Right renal pelvis (tissue), 4 donors: ENCODE measurements at regions not wholly inside any gene's neighbourhood (a gene's known extent, or its start where the extent isn't known, plus 50 kb on each side); places are given as distances from the start of the nearest gene placed in this dataset.
"Not testable (repeated sequence)": the region's sequence is repeated elsewhere in the genome, so short reads cannot be mapped to it uniquely, and the experiment has no call there.

Source experiments
- DNase-seq, 4 donors: peaks; one replicate each; pipeline ENCODE4 v3.0.0-alpha.2; 2013; ENCODE audit warnings: low read depth in 4 of 4, low spot score in 3 of 4, missing footprints in 1 of 4

DNA sequence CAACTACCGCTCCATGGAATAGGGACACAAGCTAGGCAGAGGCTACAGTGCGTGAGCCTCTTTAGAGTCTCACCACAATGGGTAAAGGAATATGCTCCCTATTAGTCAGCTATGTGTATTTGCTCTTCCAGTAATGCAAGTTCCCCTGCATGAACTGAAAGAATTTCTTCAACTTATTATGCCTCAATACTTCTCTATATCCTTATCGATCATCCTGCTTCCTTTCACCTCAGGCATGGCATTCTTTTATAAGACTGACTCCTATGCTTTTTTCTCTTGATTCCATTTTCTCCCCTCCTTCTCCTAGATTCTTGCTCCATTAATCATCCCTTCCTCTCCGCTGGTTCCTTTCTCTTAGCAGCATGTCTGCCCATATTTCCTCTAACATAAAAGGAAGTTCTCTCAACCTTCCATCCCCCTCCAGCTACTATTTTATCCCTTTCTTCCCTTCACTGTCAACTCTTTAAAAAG is 94.5 kb upstream of the CPM start:
- DNase-seq, result no peak

DNA sequence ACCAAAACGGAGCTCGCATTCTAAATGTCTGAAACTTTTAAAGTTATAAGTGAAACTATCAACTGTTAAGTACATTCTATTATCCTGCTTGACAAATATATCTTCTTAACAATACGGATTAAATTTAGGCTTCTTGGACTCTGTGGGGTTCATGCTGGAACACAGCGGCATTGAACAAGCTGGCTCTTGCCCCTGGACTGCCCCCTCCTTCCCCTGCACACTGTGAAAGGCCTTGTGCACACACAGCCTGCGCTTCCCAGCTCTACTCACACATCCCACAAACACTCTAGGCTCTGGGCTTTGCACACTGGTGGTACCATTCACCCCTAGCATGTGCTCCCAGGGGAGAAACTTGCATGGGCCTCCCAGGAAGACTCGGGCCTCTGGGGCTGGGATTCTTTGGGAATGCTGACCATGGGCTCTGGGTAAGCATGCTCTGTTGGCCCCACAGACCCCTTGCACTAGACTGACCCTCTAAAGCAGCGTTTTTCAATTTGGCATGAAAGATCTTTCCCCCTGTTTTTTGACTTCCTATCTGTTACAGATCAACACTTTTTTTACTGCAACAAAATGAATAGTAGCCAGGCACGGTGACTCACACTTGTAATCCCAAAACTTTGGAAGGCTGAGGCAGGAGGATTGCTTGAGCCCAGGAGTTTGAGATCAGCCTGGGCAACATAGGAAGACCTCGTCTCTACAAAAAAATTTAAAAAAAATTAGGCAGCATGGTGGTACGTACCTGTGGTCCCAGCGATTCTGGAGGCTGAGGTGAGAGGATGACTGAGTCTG is 96.2 kb upstream of the CPM start:
- no peak for DNase-seq

- no peak for DNase-seq
These were observed 97.3 kb upstream of the CPM start for GRCh38 chr12:69030321-69030720.

- DNase-seq, result no peak
These were observed 103.6 kb upstream of the CPM start for GRCh38 chr12:69036533-69036932.

DNA sequence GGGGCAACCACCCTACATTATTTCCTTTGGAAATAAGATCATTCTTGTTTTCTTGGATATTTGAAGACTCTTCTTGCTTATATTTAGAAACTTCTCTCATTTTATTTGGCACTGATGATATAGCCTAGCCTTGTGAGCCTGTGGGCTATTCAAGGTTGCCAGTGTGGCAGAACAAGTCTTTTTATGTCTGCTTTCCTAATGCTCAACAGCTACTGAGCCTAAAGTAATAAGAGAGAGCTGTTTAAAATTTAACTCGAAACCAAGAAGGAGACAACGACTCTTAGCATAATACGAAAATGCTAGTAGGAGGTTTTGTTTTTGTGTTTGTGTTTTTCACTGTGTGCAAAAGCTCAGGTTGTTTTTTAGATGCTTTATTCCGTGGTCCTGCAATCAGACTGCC is 104.0 kb upstream of the CPM start:
- no peak for DNase-seq

GRCh38 chr12:69039911-69040310 is 106.9 kb upstream of the CPM start:
- no peak for DNase-seq

DNA sequence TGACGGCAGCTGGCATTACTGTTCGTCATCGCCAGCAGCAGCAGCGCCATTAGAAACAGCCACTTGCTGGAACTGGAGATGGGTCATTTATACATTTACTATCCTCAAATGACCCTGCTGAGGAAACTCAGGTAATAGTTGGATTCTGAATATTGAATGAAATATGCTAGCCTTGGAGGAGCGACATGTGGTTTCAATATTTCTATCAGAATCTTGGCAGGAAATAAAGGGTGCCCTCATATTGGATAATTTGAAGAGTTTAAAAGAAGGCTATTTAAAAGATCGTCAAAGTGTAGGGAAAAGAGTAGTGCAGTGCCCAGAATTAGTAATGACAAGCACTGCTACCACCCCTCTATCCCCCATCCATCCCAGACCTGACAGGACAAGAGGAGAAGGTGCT is 109.6 kb upstream of the CPM start:
- DNase-seq, result no peak

- DNase-seq, result no peak
These were observed 110.0 kb upstream of the CPM start for GRCh38 chr12:69042970-69043369.

GRCh38 chr12:69044887-69045286 is 111.9 kb upstream of the CPM start:
- DNase-seq, result no peak

GRCh38 chr12:69045430-69045829 is 112.5 kb upstream of the CPM start:
- DNase-seq, result no peak

DNA sequence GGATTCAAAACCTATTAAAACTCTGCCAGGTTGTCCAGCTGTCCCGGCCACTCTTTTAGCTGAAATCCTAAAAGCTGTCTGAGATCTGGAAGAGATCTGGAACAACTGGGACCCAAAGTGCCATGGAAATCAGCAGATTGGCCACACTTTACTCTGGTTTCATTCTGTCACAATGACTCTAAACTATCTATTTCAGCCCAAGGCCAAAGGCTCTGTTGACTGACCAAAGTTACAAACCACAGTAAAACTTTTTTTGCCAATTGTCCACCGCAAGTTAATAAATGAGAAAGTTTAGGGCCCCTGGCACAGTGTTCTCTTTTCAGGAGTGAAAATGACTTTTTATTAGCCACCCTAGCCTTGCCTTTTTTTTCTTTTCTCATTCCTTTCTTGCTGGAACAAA is 113.4 kb upstream of the CPM start:
- no peak for DNase-seq

GRCh38 chr12:69046920-69047319 is 113.9 kb upstream of the CPM start:
- no peak for DNase-seq

- no peak for DNase-seq
These were observed 115.0 kb upstream of the CPM start for GRCh38 chr12:69047990-69048389.

- DNase-seq, result not testable (repeated sequence)
These were observed 116.9 kb upstream of the CPM start for GRCh38 chr12:69049855-69050254.

GRCh38 chr12:69052613-69053408 is 119.8 kb upstream of the CPM start:
- DNase-seq, result no peak

- no peak for DNase-seq
These were observed 121.5 kb upstream of the CPM start for GRCh38 chr12:69054343-69055056.

GRCh38 chr12:69055280-69055679 is 122.3 kb upstream of the CPM start:
- no peak for DNase-seq

DNA sequence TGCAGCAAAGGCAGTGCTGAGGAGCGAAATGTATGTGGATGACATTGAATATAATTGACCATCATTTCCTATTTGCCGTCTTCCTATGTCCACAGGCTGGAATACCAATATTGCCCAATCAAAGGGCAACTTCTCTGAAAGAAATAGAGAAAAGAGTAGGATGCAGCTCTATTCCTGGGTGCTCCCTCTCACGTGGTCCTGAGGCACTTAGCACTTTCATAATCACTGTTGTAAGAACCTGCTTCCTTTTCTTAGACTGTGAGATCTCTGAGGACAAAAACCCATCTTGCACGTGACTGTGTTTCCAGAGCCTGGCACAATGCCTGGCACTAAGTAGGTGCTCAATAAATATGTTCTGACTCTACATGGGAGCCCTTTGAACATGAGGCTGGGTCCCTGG is 122.7 kb upstream of the CPM start:
- no peak for DNase-seq

- no peak for DNase-seq
These were observed 124.0 kb upstream of the CPM start for GRCh38 chr12:69056743-69057515.

DNA sequence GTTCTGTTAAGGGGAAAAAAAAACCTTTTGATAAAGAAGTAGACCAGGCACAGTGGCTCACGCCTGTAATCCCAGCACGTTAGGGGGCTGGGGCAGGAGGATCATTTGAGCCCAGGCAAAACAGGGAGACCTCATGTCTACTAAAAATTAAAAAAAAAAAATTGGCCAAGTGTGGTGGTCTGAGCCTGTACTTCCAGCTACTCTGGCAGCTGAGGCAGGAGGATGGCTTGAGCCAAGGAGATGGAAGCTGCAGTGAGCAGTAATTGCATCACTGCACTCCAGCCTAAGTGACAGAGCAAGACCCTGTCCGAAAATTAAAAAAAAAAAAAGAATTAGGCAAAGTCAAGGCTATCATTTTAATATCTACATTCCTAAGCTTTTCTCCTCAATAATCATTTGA is 124.8 kb upstream of the CPM start:
- DNase-seq, result no peak
